Fibroblast of villous mesenchyme (primary cell): ENCODE measurements at regions not wholly inside any gene's neighbourhood (a gene's known extent, or its start where the extent isn't known, plus 50 kb on each side); places are given as distances from the start of the nearest gene placed in this dataset.

Experiments
- DNase-seq: peaks from one replicate; pipeline ENCODE4 v3.0.0-alpha.2; 2010; ENCODE audit warnings: low read depth
- H3K4me3 ChIP-seq: 2 replicates; pipeline ENCODE4 v1.5.1; 2011; ENCODE audit warnings: low read depth, mild to moderate bottlenecking, low read length
- CTCF ChIP-seq: IDR thresholded peaks from 2 replicates; pipeline ENCODE4 v1.5.1; 2012; ENCODE audit warnings: low read depth, mild to moderate bottlenecking, low read length; ENCODE audit not compliant: insufficient read depth

- H3K4me3 ChIP-seq = no peak overlapping the region
- TF ChIP-seq CTCF = no peak
Measured at GRCh38 chr6:72504406-72504805, 117.5 kb upstream of the KCNQ5 start.

DNA sequence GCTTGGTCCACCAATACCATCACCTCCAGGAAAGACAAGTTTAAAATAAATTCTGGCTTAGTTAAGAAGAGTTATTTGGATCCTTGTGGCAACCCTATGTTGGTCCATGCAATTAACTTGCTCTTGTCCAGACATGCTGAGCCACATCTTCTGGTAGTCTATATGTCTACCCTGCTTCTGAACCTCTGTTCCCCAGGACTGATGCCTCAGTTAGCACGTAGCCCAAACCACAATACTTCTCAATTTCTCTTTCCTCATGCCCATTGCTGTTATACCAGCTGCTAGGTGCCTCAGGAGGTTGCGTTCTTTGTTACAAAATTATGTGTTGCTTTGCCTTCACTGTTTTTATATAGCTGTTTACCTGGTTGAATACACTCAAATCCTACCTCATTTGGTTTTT, 116.4 kb upstream of the KCNQ5 start:
- H3K4me3 ChIP-seq = no peak overlapping the region
- TF ChIP-seq CTCF = no peak
- no peak for DNase-seq

More at GRCh38 chr6:72504406-72504805, 117.5 kb upstream of the KCNQ5 start:
- no peak for DNase-seq

GRCh38 chr6:72519871-72520270, 102.0 kb upstream of the KCNQ5 start:
- no peak overlapping the region for H3K4me3 ChIP-seq
- DNase-seq = no peak
- TF ChIP-seq CTCF = no peak

- DNase-seq = no peak
- no peak overlapping the region for H3K4me3 ChIP-seq
Measured at GRCh38 chr6:72521684-72522083, 100.2 kb upstream of the KCNQ5 start.

DNA sequence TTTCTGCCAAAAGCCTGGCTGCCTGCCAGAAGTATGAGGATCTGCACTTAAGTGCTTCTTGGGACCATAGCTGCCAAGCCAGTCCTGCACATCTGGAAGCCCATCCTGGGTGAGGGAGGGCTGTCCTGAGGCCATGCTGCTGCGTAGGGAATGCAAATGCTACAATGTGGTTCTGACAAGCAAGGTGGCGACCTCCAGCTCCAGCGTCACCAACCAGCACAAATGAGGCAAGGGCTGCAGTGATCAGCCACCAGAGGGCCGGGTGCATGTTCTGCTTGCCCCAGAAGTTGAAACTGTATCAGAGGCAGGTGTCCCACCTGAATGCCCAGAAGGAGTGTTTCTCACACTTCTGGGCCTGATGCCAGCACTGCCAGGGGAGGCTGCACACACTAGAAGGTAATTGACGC, 99.1 kb upstream of the KCNQ5 start:
- TF ChIP-seq CTCF = no peak
- no peak overlapping the region for H3K4me3 ChIP-seq
- no peak for DNase-seq

More at GRCh38 chr6:72521684-72522083, 100.2 kb upstream of the KCNQ5 start:
- no peak for TF ChIP-seq CTCF

GRCh38 chr6:72524011-72524645, 97.7 kb upstream of the KCNQ5 start:
- no peak for DNase-seq
- H3K4me3 ChIP-seq = no peak overlapping the region
- no peak for TF ChIP-seq CTCF

DNA sequence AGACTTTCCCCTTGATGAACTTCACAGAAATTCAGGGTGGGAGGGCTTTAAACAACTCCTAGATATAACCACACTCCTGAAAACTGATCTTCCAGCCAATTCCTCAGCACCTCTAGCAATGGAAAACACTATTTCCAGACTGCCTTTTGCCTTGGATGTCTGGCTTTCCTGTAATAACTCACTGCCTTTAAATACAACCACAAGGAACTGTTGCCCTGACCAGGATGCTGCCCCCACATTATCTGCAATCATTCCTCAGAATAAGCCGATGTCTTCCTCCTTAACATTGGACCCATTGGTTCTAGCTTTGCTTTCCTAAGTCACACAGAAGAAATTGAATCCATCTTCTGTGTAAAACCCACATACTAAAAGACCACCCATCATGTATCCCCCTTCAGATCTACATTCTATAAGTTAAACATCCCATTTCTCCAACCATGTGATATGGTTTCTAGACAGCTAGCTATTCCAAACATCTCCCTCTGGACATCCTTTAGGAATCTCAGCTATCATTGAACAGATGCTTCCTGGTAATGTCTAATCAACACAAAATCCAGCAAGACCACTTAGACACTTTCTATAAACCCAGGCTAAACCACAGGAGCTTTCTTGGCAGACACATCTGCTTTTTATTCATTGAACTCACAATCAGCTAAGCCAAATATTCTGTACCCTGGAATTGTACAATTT, 95.9 kb upstream of the KCNQ5 start:
- TF ChIP-seq CTCF = no peak
- peak; percentile 52 for DNase-seq

More for the DNA sequence above, 95.9 kb upstream of the KCNQ5 start:
- H3K4me3 ChIP-seq = no peak overlapping the region
